Caco-2 (cell line): ENCODE measurements at regions not wholly inside any gene's neighbourhood (a gene's known extent, or its start where the extent isn't known, plus 50 kb on each side); places are given as distances from the start of the nearest gene placed in this dataset.

ENCODE experiments used
- BruUV-seq: library from RNA; stranded (reverse); fragments of 400-500 nt; replicated peaks from 2 replicates; lab custom pipeline; 2021; lab: Mats Ljungman, UMichigan
- CTCF ChIA-PET: fragments of 300-600 bp; sonication (Branson Sonifier 250); formaldehyde crosslinking; loops from one replicate; lab custom pipeline; 2022; ENCODE audit warnings: antibody characterized with exemption; lab: Charles Lee
- POLR2A ChIA-PET: fragments of 300-600 bp; sonication (Branson Sonifier 250); formaldehyde crosslinking; loops from one replicate; lab custom pipeline; 2022; ENCODE audit warnings: antibody characterized with exemption; lab: Charles Lee
- DNase-seq, 2 experiments: peaks; one replicate each; pipeline versions ENCODE4 v3.0.0 to v3.0.0-alpha.2; 2020 to 2022
- H3K27me3 ChIP-seq: replicated peaks from 2 replicates; pipeline ENCODE4 v1.6.0; 2011; ENCODE audit warnings: low read length; ENCODE audit not compliant: control insufficient read depth, insufficient read depth
- H3K36me3 ChIP-seq: 2 replicates; pipeline ENCODE4 v1.5.1; 2011; ENCODE audit warnings: low read length; ENCODE audit not compliant: control insufficient read depth, insufficient read depth
- H3K4me1 ChIP-seq: fragments of 250-450 bp; sonication (Bioruptor Pico); 2 replicates; pipeline ENCODE4 v1.5.1; 2020; ENCODE audit warnings: mild to moderate bottlenecking
- H3K4me3 ChIP-seq: 2 replicates; pipeline ENCODE4 v1.5.1; 2011; ENCODE audit warnings: low read depth, mild to moderate bottlenecking, control low read depth, low read length
- H3K9me3 ChIP-seq: fragments of 250-450 bp; sonication (Bioruptor Pico); 2 replicates; pipeline ENCODE4 v1.5.1; 2020; ENCODE audit warnings: mild to moderate bottlenecking, moderate library complexity
- H3K27ac Mint-ChIP-seq: one replicate; pipeline ENCODE4 v1.8.0; 2022; ENCODE audit warnings: mixed read lengths; ENCODE audit not compliant: unreplicated experiment
- H3K27me3 Mint-ChIP-seq: one replicate; pipeline ENCODE4 v1.8.0; 2022; ENCODE audit warnings: mixed read lengths; ENCODE audit not compliant: insufficient read depth, unreplicated experiment
- H3K36me3 Mint-ChIP-seq: one replicate; pipeline ENCODE4 v1.8.0; 2022; ENCODE audit warnings: mild to moderate bottlenecking, mixed read lengths; ENCODE audit not compliant: insufficient read depth, unreplicated experiment
- H3K4me1 Mint-ChIP-seq: one replicate; pipeline ENCODE4 v1.8.0; 2022; ENCODE audit warnings: low read depth, mixed read lengths; ENCODE audit not compliant: unreplicated experiment
- H3K4me3 Mint-ChIP-seq: one replicate; pipeline ENCODE4 v1.8.0; 2022; ENCODE audit warnings: mild to moderate bottlenecking, moderate library complexity, mixed read lengths; ENCODE audit not compliant: unreplicated experiment
- H3K9me3 Mint-ChIP-seq: one replicate; pipeline ENCODE4 v1.8.0; 2022; ENCODE audit warnings: mixed read lengths; ENCODE audit not compliant: unreplicated experiment
- CTCF ChIP-seq, 2 experiments: fragments of 200-600 bp in 1 of 2; IDR thresholded peaks; 1 replicate in 1 of 2; 2 replicates in 1 of 2; pipeline versions ENCODE4 v1.5.1 to v1.8.0; 2011 to 2022; ENCODE audit warnings: antibody characterized with exemption in 1 of 2, control low read depth in 1 of 2, inconsistent platforms in 1 of 2, low read depth in 1 of 2, low read length in 1 of 2, mild to moderate bottlenecking in 1 of 2, moderate library complexity in 1 of 2; ENCODE audit not compliant: insufficient read depth in 1 of 2, severe bottlenecking in 1 of 2, unreplicated experiment in 1 of 2
- intact Hi-C: fragments of 100-400 bp; cut with micrococcal nuclease; formaldehyde crosslinking; loops from one replicate; pipeline ENCODE4 v1.10.0; 2022; ENCODE audit not compliant: unreplicated experiment

GRCh38 chr11:104432981-104433380, 269.0 kb upstream of the PDGFD start:
- no peaks in the 10 kb centered on the region for H3K9me3 Mint-ChIP-seq
- Histone ChIP-seq H3K4me1 (no peaks in the 10 kb centered on the region), H3K27me3 (no peaks in the 10 kb centered on the region), H3K36me3 (no peaks in the 10 kb centered on the region), H3K9me3 (no peaks in the 10 kb centered on the region), H3K4me3 (no peak overlapping the region)
- no peaks in the 10 kb centered on the region for H3K4me1 Mint-ChIP-seq
- no TSS peak for BruUV-seq
- H3K27ac Mint-ChIP-seq, result no peak overlapping the region
- intact Hi-C loops, result no loop called here
- no peak for TF ChIP-seq CTCF (IDR thresholded peaks at IDR 0.05; ENCODE audit: insufficient read depth in 1 of 2, low read depth in 1 of 2, low read length in 1 of 2, severe bottlenecking in 1 of 2, unreplicated experiment in 1 of 2)
- no peaks in the 10 kb centered on the region for H3K27me3 Mint-ChIP-seq
- no peak for DNase-seq
- H3K36me3 Mint-ChIP-seq, result no peaks in the 10 kb centered on the region
- ChIA-PET POLR2A (no interaction called here), CTCF (no interaction called here)
- H3K4me3 Mint-ChIP-seq, result no peak overlapping the region

- H3K9me3 Mint-ChIP-seq, result no peaks in the 10 kb centered on the region
- no peaks in the 10 kb centered on the region for H3K27me3 ChIP-seq
- CTCF ChIA-PET, result no interaction called here
- no peaks in the 10 kb centered on the region for H3K4me1 ChIP-seq
- H3K9me3 ChIP-seq, result no peaks in the 10 kb centered on the region
- TF ChIP-seq CTCF (IDR thresholded peaks at IDR 0.05; ENCODE audit: insufficient read depth in 1 of 2, low read depth in 1 of 2, low read length in 1 of 2, severe bottlenecking in 1 of 2, unreplicated experiment in 1 of 2), result no peak
- POLR2A ChIA-PET, result no interaction called here
- BruUV-seq, result no TSS peak
- no peaks in the 10 kb centered on the region for H3K27me3 Mint-ChIP-seq
- no peak for DNase-seq
- no peak overlapping the region for H3K4me3 ChIP-seq
- H3K4me1 Mint-ChIP-seq, result no peaks in the 10 kb centered on the region
- H3K36me3 Mint-ChIP-seq, result no peaks in the 10 kb centered on the region
- H3K4me3 Mint-ChIP-seq, result no peak overlapping the region
- no peak overlapping the region for H3K27ac Mint-ChIP-seq
- intact Hi-C loops, result no loop called here
- H3K36me3 ChIP-seq, result no peaks in the 10 kb centered on the region
Measured at GRCh38 chr11:104432526-104432925, 268.6 kb upstream of the PDGFD start.

GRCh38 chr11:104422324-104422944, 258.5 kb upstream of the PDGFD start:
- H3K9me3 ChIP-seq, result no peaks in the 10 kb centered on the region
- Mint-ChIP-seq H3K27me3 (no peaks in the 10 kb centered on the region), H3K9me3 (no peaks in the 10 kb centered on the region), H3K27ac (no peak overlapping the region), H3K4me3 (no peak overlapping the region), H3K4me1 (no peaks in the 10 kb centered on the region), H3K36me3 (no peaks in the 10 kb centered on the region)
- H3K4me3 ChIP-seq, result no peak overlapping the region
- H3K36me3 ChIP-seq, result no peaks in the 10 kb centered on the region
- H3K4me1 ChIP-seq, result no peaks in the 10 kb centered on the region
- no peaks in the 10 kb centered on the region for H3K27me3 ChIP-seq
- TF ChIP-seq CTCF (IDR thresholded peaks at IDR 0.05; ENCODE audit: insufficient read depth in 1 of 2, low read depth in 1 of 2, low read length in 1 of 2, severe bottlenecking in 1 of 2, unreplicated experiment in 1 of 2), result no peak
- POLR2A ChIA-PET, result no interaction called here
- no TSS peak for BruUV-seq
- CTCF ChIA-PET, result no interaction called here
- intact Hi-C loops, result no loop called here
- DNase-seq, result no peak
